HepG2 (cell line): ENCODE measurements at regions not wholly inside any gene's neighbourhood (a gene's known extent, or its start where the extent isn't known, plus 50 kb on each side); places are given as distances from the start of the nearest gene placed in this dataset.

Source experiments
- ATAC-seq: fragments of 200-7000 bp; cut with Tn5 transposase; 3 replicates; pipeline ENCODE4 v1.9.1; 2020; ENCODE audit warnings: mild to moderate bottlenecking, moderate library complexity
- BruUV-seq: library from RNA; stranded (reverse); fragments of 400-500 nt; replicated peaks from 2 replicates; lab custom pipeline; 2021; lab: Mats Ljungman, UMichigan
- CTCF ChIA-PET: fragments of 300-600 bp; formaldehyde crosslinking; extraction: SDS; loops from one replicate; lab custom pipeline; 2021; ENCODE audit warnings: low total read pairs, inconsistent platforms, low intra/inter-chr PET ratio; lab: Yijun Ruan, JAX
- POLR2A ChIA-PET: fragments of 350-600 bp; sonication (Branson Sonifier 250); formaldehyde crosslinking; loops from one replicate; lab custom pipeline; 2020; ENCODE audit warnings: antibody characterized with exemption, inconsistent platforms; lab: Yijun Ruan, JAX
- DNase-seq: peaks from one replicate; pipeline ENCODE4 v3.0.0-alpha.2; 2015; ENCODE audit warnings: low spot score
- FAIRE-seq: peaks from 3 replicates; lab custom pipeline; 2011; peaks lifted over from hg19 to GRCh38; lab: Jason Lieb, UNC
- H2AFZ ChIP-seq: one replicate; pipeline ENCODE4 v1.6.1; 2011; ENCODE audit warnings: low read length, inconsistent platforms
- H3K27ac ChIP-seq: fragments of 300-600 bp; 3 replicates; pipeline ENCODE4 v1.8.0; 2011; ENCODE audit warnings: mixed run types, mild to moderate bottlenecking, mixed read lengths, low read length, inconsistent platforms; ENCODE audit not compliant: insufficient read depth; ENCODE audit errors: extremely low read length
- H3K27me3 ChIP-seq, 2 experiments: fragments of 200-600 bp in 1 of 2; 2 replicates in 1 of 2; 3 replicates in 1 of 2; pipeline versions ENCODE4 v1.6.0 to v1.8.0; 2011; ENCODE audit warnings: low read length in 2 of 2, mild to moderate bottlenecking in 2 of 2, moderate library complexity in 2 of 2, inconsistent platforms in 1 of 2; ENCODE audit not compliant: insufficient read depth in 2 of 2, control insufficient read depth in 1 of 2
- H3K36me3 ChIP-seq, 2 experiments: fragments of 200-600 bp in 1 of 2; replicated peaks in 1 of 2; 2 replicates in 1 of 2; 3 replicates in 1 of 2; pipeline versions ENCODE4 v1.5.1 to v1.8.0; 2011; ENCODE audit warnings: low read length in 2 of 2, inconsistent platforms in 1 of 2; ENCODE audit not compliant: insufficient read depth in 2 of 2, control insufficient read depth in 1 of 2
- H3K4me1 ChIP-seq: 2 replicates; pipeline ENCODE4 v1.5.1; 2012; ENCODE audit warnings: low read length, inconsistent platforms; ENCODE audit not compliant: insufficient read depth
- H3K4me2 ChIP-seq: 2 replicates; pipeline ENCODE4 v1.6.0; 2011; ENCODE audit warnings: low read depth, low read length, inconsistent platforms
- H3K4me3 ChIP-seq, 3 experiments: fragments of 200-600 bp in 1 of 3; sonication (generic), shearing (Covaris generic) in 1 of 3; replicated peaks in 1 of 3; 2 replicates each; pipeline ENCODE4 v1.5.1; 2011 to 2016; ENCODE audit warnings: low read length in 3 of 3, inconsistent platforms in 2 of 3, low read depth in 2 of 3, mild to moderate bottlenecking in 2 of 3, control low read depth in 1 of 3, mixed read lengths in 1 of 3; ENCODE audit not compliant: insufficient read depth in 1 of 3
- H3K79me2 ChIP-seq: one replicate; pipeline ENCODE4 v1.6.1; 2011; ENCODE audit warnings: low read length, inconsistent platforms; ENCODE audit not compliant: insufficient read depth
- H3K9ac ChIP-seq: 2 replicates; pipeline ENCODE4 v1.6.0; 2011; ENCODE audit warnings: mild to moderate bottlenecking, low read depth, low read length, inconsistent platforms; ENCODE audit not compliant: insufficient read depth
- H3K9me3 ChIP-seq: 2 replicates; pipeline ENCODE4 v1.5.1; 2012; ENCODE audit warnings: mild to moderate bottlenecking, low read length
- H4K20me1 ChIP-seq: 2 replicates; pipeline ENCODE4 v1.6.0; 2011; ENCODE audit warnings: inconsistent platforms, mild to moderate bottlenecking, low read length, moderate library complexity; ENCODE audit not compliant: insufficient read depth
- NCOA2 ChIP-seq: sonication (generic); formaldehyde crosslinking; IDR thresholded peaks from 2 replicates; pipeline ENCODE4 v1.8.0; 2022; ENCODE audit warnings: inconsistent platforms
- NFE2 ChIP-seq: sonication (generic); formaldehyde crosslinking; IDR thresholded peaks from 2 replicates; pipeline ENCODE4 v1.4.0; 2020; ENCODE audit warnings: missing genetic modification reagents
- SIN3A ChIP-seq: IDR thresholded peaks from 2 replicates; pipeline ENCODE4 v1.6.1; 2011; ENCODE audit warnings: low read depth, mild to moderate bottlenecking, control low read depth, low read length, borderline replicate concordance
- SOX5 ChIP-seq: IDR thresholded peaks from 2 replicates; pipeline ENCODE4 v1.6.1; 2016; ENCODE audit warnings: borderline replicate concordance
- STAT5B ChIP-seq: sonication (generic); formaldehyde crosslinking; IDR thresholded peaks from 2 replicates; pipeline ENCODE4 v1.4.0; 2020; ENCODE audit warnings: missing genetic modification reagents
- ZKSCAN8 ChIP-seq: IDR thresholded peaks from 2 replicates; pipeline ENCODE4 v1.6.1; 2016; ENCODE audit warnings: borderline replicate concordance, missing genetic modification reagents, missing compliant biosample characterization
- ZNF430 ChIP-seq: sonication (generic); formaldehyde crosslinking; IDR thresholded peaks from 2 replicates; pipeline ENCODE4 v1.9.0; 2021; ENCODE audit warnings: mild to moderate bottlenecking, missing genetic modification reagents
- ZNF660 ChIP-seq: sonication (generic); formaldehyde crosslinking; IDR thresholded peaks from 2 replicates; pipeline ENCODE4 v1.5.1; 2020; ENCODE audit warnings: mild to moderate bottlenecking, low read depth, missing genetic modification reagents, borderline replicate concordance
- ZNF773 ChIP-seq: sonication (generic); formaldehyde crosslinking; IDR thresholded peaks from 2 replicates; pipeline ENCODE4 v1.4.0; 2020; ENCODE audit warnings: missing genetic modification reagents, borderline replicate concordance
- ZNF839 ChIP-seq: sonication (generic); formaldehyde crosslinking; IDR thresholded peaks from 2 replicates; pipeline ENCODE4 v1.4.0; 2020; ENCODE audit warnings: missing genetic modification reagents, mild to moderate bottlenecking, borderline replicate concordance
- WGBS: methylation state at CpG from one replicate; pipeline ENCODE4 v1.1.6; 2017; ENCODE audit warnings: low lambda C conversion rate; 5-methylcytosine and 5-hydroxymethylcytosine counted together
- in situ Hi-C: cut with HindIII; loops from 2 replicates; pipeline ENCODE4 v1.10.0; 2017; ENCODE audit warnings: low pct_unique_long_range_greater_than_20kb; ENCODE audit not compliant: extremely low pct_ligation_motif_present
- intact Hi-C: fragments of 100-400 bp; cut with micrococcal nuclease; formaldehyde crosslinking; loops from one replicate; pipeline ENCODE4 v1.10.0; 2022; ENCODE audit not compliant: unreplicated experiment
- TF ChIP-seq, protein P1 (sequence below): IDR thresholded peaks from 2 replicates; pipeline ENCODE4 v1.6.1; 2016; ENCODE audit warnings: missing compliant biosample characterization, missing genetic modification reagents, borderline replicate concordance
- TF ChIP-seq, protein P2 (sequence below): sonication (generic); formaldehyde crosslinking; IDR thresholded peaks from 2 replicates; pipeline ENCODE4 v1.8.1; 2023; ENCODE audit warnings: missing genetic modification reagents, inconsistent platforms, borderline replicate concordance

DNA sequence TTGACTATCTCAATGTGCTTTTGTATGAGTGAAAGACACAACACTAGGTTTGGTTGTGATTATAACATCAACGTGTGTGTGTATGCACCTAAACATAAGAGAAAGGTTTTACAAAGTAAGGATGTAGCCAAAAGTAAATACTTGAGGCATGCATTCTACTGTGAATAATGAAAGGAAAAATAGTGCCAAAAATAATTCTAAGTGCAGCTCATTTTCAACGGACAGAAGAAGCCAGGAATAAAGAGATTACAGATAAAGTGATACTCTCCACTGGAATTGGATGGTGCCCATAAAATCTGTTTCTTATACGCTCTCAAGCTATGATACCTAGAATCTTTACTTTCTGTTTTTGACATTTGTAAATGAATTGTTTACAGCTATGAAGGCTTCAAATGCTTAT lies 135.0 kb upstream of the TMEM72 start:
- Histone ChIP-seq H3K4me2 (no peak overlapping the region), H2AFZ (no peak overlapping the region), H3K9ac (no peak overlapping the region), H3K79me2 (no peaks in the 10 kb centered on the region), H4K20me1 (no peaks in the 10 kb centered on the region), H3K27me3 (0 out of 5 replicates have a peak, but pooled peaks cover 0 to 1% of the 10 kb centered on the region in 2 experiments), H3K9me3 (no peaks in the 10 kb centered on the region), H3K4me3 (no peak overlapping the region), H3K4me1 (no peaks in the 10 kb centered on the region), H3K36me3 (no peaks in the 10 kb centered on the region), H3K27ac (no peak overlapping the region)
- 33% methylated on average over 3 of the region's 3 CpGs for WGBS
- intact Hi-C loops = no loop called here
- TF ChIP-seq ZNF660 (no peak), ZNF839 (CRISPR knock-in tag) (no peak), STAT5B (CRISPR knock-in tag) (no peak), NCOA2 (CRISPR knock-in tag) (no peak), ZNF430 (no peak), ZNF773 (CRISPR knock-in tag) (no peak), SOX5 (CRISPR knock-in tag) (no peak), NFE2 (CRISPR knock-in tag) (no peak), SIN3A (no peak), ZKSCAN8 (CRISPR knock-in tag) (no peak)
- TF ChIP-seq, protein P1, sequence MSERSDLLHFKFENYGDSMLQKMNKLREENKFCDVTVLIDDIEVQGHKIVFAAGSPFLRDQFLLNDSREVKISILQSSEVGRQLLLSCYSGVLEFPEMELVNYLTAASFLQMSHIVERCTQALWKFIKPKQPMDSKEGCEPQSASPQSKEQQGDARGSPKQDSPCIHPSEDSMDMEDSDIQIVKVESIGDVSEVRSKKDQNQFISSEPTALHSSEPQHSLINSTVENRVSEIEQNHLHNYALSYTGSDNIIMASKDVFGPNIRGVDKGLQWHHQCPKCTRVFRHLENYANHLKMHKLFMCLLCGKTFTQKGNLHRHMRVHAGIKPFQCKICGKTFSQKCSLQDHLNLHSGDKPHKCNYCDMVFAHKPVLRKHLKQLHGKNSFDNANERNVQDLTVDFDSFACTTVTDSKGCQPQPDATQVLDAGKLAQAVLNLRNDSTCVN (CRISPR knock-in tag) = no peak
- TF ChIP-seq, protein P2, sequence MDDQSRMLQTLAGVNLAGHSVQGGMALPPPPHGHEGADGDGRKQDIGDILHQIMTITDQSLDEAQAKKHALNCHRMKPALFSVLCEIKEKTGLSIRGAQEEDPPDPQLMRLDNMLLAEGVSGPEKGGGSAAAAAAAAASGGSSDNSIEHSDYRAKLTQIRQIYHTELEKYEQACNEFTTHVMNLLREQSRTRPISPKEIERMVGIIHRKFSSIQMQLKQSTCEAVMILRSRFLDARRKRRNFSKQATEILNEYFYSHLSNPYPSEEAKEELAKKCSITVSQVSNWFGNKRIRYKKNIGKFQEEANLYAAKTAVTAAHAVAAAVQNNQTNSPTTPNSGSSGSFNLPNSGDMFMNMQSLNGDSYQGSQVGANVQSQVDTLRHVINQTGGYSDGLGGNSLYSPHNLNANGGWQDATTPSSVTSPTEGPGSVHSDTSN (CRISPR knock-in tag) = no peak
- ChIA-PET CTCF (no interaction called here), POLR2A (no interaction called here)
- no peak for DNase-seq
- FAIRE-seq = no peak
- in situ Hi-C loops = no loop called here
- BruUV-seq = no TSS peak
- ATAC-seq = no peak
